NOMO-1 (cell line): ENCODE measurements at regions not wholly inside any gene's neighbourhood (a gene's known extent, or its start where the extent isn't known, plus 50 kb on each side); places are given as distances from the start of the nearest gene placed in this dataset.

ENCODE experiments used
- DNase-seq, 2 experiments: peaks; one replicate each; lab custom pipeline; 2025; ENCODE audit not compliant: unreplicated experiment in 2 of 2; lab: John Stamatoyannopoulos, UW

- no peak for DNase-seq
Measured at GRCh38 chr10:129018511-129018910, 448.5 kb upstream of the MGMT start.

- no peak for DNase-seq
Measured at GRCh38 chr10:129020651-129021330, 446.2 kb upstream of the MGMT start.

- DNase-seq, result no peak
Measured at GRCh38 chr10:129021594-129022304, 445.3 kb upstream of the MGMT start.

GRCh38 chr10:129023082-129023481 is 444.0 kb upstream of the MGMT start:
- DNase-seq, result no peak

DNA sequence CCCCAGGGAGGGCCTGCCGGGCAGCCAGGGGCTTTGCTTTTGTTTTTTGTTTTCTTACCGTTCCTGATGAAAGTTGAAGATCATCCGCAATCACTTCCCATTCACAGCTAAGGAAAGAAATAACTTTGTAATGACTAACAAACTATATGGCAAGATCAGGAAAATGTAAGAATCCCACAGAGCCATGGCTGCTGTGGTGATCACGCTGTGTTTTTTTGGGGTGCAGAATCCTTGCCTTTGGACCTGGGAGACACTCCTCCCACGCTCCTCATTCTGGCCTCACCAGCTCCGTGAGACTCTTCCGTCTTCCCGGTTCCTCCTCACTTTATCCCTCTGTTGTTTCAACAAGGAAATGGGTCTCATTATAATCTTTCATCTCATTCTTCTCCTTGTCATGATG is 443.0 kb upstream of the MGMT start:
- DNase-seq, result no peak

DNA sequence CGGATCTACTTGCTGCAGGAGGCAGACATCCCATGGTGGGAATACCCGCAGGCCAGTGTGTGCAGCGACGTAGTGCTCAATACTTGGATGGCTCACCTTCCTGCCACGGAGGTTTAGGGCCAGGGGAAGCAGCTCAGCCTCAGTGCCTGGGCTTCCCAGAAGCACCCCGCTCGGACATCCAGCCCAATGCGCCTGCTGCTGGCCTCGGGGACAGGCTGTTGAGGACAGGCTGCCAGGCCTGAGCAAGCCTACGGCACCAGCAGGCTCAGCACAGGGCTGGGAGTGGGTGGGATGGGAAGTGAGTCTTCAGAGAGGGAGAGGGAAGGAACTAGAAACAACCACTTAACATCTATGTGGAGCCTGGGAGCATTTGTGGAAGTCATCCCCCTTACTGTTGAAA is 441.3 kb upstream of the MGMT start:
- no peak for DNase-seq

GRCh38 chr10:129027906-129028305 is 439.1 kb upstream of the MGMT start:
- no peak for DNase-seq

GRCh38 chr10:129028451-129028850 is 438.6 kb upstream of the MGMT start:
- DNase-seq, result no peak

DNA sequence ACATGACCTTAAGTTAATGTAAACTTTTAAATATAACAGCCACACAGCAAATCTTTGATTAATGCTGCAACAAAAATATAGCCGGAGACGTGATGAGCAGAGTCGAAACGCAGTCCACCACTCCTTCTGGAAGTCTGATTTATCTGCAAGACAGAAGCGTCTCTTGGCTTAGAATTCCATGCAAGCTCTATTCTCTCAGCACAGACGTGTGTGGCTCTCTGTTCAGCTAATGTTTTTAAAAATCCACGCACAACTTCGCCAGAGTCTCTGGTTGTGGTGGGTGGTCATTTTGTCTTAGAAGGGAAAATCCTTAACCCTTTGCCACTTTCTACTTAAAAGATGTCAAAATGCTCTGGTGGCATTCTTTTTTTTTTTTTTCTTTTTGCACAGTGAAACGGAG is 438.0 kb upstream of the MGMT start:
- DNase-seq, result no peak

DNA sequence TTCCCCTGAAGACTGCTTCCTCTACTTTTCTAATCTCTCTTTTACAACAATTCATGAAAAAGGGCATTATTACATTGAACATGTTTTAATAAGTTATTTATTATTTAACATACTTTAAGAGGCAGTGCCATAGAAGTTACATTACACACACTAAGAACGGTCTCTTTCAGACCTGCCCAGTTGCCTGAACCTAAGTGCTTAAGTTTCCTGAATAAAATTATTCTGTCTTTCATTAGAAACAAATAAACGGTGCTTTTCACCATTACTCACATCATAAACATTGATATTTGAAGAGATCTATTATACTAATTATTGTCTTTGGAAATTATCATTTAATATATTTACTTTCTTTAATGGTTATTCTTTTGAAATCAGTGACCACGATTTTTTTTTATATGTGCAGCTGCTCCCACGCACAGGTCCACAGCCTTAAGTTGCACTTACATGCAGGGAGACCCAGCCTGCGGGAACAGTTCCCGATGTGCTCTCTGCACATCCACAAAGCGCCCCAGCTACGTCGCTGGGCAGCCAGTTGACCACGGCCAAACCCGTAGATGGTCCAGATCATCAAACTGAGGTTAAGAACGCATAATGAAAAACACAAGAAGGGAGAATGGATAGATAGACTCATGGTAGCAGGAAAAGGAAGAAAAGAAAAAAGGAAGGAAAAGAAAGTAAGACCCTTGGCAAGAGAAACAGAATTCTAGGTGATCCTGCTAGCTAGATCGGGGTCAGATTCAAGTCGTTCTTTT is 437.0 kb upstream of the MGMT start:
- DNase-seq, result no peak

DNA sequence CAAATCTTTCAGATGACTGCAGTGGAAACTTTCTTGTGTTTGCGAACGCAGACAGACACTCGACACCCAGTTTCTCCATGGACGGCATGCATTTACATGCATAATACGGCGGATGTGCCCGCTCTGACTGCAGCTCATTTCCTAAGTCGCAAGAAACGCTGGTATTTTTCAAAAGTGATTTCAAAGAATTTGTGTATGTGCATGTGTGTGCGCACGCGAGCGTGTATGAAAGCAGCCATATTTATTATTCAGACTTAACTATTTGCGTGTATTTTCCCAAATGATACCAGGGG is 436.5 kb upstream of the MGMT start:
- no peak for DNase-seq

GRCh38 chr10:129030996-129031843 is 435.8 kb upstream of the MGMT start:
- peak; percentile 34 to 69 for DNase-seq

DNA sequence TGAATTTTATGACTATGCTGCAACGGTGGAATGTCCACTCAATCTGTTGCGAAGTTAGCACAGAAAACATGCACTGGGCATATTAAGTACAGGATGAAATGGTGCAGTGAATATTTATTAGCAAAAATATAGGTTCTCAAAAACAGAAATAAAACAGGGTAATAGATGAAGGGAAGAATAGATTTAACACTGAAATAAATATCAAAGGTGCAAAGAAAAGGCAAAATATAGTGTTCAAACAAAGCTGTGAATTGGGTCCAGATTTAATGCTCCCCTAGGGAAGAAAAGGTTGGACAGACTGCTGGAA is 435.2 kb upstream of the MGMT start:
- DNase-seq, result no peak

GRCh38 chr10:129032372-129033313 is 434.4 kb upstream of the MGMT start:
- no peak for DNase-seq

DNA sequence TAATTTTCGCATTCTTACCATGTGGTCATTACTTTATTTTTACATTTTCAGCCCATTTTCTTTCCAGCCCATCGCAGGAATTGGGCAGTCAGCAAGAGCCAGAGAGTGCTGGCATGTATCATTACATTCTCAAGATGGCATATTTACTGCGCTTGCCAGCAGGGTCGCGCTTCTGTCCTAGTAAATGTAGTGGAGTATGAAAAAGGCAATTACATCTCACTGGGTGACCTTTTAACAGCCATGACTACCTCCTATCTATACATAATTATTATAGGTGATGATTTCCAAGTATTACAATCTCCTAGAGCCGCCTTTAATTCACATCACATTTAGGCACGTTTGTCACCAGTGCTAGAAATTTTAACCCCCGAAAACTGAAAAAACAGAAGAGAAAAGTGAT is 433.7 kb upstream of the MGMT start:
- no peak for DNase-seq

DNA sequence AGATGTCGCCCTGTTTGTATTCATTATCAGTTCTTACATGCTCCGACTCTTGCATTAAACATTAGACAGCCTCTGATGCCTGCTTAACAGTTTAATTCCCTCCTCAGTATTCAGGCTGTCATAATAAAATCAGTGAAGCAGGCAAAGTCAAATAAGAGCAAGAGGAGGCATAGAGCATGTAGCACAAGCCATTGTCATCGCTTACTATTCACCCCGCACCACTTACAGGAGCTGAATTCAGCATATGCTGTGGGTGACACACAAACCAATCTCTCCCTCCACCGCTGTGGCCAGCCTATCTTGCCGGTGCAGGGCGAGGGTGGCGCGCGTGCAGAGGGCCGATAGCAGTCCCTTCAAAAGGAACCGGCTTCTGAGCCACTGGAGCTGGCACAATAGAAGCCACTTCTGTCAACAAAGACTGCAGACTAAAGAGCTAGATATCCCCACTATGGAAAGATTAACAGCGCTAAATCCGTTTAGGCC is 433.2 kb upstream of the MGMT start:
- no peak for DNase-seq

DNA sequence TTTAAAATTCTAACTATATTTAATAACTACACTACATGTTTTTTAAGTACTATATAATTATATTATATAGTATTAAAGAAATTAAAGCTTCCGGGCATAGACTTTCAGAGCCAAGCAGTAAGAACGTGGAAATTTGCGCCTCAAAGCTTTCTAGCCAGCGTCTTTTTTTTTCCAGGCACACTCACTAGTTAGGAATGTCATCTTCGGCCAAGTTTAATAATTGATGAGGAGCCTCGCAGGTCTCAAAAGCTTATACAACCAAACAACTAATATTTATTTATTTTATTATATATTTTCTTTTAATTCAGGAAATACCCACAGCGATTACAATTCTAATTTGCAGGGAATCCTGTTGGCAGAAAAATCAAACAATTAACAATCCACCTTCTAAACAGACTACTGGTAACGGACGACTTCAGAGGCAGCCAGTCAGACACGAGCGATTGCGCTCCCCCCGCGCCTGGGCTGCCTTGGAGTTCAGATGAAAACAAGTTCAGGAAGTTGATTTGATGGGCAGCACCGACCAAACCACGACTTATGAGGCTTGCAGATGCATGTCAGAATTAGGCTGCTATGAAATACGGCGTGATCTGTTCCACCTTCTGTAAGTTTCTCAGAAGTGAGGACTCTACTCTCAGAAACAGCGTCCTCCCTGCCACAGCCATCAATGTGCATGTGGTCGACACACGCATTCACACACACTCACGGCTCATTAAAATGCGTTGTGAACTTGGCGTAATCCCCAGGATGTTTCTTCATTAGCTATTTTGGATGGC is 431.8 kb upstream of the MGMT start:
- DNase-seq, result no peak

DNA sequence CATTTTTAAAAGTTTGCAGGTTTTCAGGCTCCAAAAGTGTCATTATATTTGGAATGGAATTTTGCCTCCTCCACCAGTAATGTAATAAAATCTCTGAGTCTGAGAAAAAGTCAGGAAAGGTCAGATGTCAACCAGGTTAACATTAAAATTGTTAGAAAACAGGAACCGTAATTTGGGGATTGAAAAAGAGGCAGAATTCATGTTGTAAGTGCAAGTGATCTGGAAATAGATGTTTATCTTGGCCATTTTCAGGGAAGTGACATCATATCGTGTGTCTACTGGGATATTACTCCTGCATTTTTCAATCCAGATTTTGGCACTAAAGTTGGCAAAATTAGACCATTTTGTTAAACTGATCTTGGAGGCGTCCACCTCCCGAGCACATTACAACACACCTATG is 428.5 kb upstream of the MGMT start:
- no peak for DNase-seq
